HG02759 (cell line): ENCODE measurements at regions not wholly inside any gene's neighbourhood (a gene's known extent, or its start where the extent isn't known, plus 50 kb on each side); places are given as distances from the start of the nearest gene placed in this dataset.

ENCODE experiments used
- ATAC-seq: cut with Tn5 transposase; IDR thresholded peaks from one replicate; pipeline ENCODE4 v1.9.1; 2021; ENCODE audit warnings: mild to moderate bottlenecking, moderate library complexity; ENCODE audit not compliant: unreplicated experiment

DNA sequence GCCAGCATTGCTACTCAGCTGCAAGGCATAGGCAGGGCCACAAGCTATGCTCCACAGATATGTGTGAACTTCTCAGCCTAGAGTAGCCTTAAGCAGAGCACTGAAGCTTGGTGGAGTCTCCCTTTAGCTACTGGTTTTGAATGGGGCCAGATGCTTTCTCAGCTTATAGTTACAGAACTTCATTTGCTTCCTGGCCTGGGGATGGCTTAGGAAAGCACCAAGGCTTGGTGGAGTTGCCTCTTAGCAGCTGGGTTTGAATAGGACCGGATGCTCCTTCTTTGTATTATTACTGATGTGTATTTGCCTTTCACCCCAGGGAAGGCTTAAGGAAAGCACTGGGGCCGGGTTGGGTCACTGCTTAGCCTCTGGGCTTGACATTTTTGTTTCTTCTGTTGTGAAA lies 497.8 kb upstream of the SEMA6A start:
- no peak for ATAC-seq

DNA sequence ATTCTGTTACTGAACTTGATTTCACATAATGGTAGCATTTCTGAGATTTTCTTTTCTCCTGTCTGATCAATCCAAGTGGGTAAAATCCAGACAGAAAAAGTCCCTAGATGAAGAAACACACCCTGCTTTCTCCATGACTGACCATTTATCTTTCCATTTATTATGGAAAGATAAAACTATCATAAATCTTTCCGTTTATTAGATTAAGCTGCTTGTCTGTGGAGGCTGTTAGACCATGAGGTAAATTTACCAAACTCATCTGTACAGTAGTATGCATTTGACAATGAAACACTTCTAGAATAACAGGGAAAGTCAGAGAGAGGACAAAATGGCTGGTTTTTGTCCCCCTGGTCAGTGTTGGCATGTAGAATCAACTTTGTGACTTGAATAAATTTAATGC lies 491.2 kb upstream of the SEMA6A start:
- no peak for ATAC-seq

DNA sequence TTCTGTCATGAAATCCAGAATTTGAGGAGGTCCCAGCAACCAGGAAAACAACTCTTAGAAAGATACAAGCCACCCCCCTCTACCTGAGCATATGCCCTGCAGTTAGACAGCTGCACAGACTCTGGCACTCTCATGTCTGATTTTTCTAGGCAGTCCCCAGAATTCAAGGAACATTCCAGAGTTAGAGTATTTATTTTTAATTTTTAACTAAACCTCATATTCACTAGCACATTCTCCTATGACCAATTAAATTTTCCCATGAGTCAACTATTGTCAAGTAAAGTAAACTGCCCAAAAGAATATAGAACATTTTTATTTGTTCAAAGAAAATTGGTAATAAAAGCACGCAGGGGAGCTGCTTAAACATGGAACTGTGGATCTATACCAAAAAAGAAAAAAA lies 490.5 kb upstream of the SEMA6A start:
- ATAC-seq: no peak

DNA sequence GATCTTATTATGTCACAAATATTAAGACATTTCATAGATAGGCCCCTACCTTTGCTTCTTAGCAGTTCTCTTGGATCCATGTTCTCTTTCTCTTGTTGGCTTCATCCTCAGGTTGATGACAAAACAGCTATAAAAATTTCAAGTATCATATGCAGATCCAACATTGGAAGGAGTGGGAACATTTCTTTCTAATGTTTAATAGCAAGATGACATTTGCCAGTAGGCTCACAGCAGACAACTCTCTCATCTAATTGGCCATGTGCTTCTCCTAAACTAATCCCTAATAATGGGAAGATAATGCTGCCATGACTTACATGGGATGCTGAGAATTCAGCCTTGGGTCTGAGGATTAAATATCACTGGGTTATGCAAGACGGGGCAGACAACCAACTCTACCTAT lies 485.5 kb upstream of the SEMA6A start:
- no peak for ATAC-seq

DNA sequence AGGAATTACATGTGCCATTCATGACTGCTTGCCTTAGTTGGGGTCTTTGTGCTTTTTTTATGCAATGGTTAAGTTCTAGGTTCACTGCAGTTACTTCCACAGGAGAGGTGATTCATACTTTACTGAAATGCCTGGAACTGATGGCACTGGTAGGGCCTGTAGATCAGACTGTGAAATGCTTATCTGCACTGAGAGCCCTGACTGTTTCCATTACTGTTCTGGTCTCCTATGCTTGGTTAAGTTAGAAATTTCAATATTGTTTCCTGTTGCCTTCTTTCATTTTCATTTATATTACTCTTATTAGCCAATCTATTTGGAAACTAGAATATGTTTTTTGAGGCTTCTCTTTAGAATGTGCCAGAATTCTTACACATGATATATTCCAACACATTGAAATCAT lies 484.1 kb upstream of the SEMA6A start:
- no peak for ATAC-seq

DNA sequence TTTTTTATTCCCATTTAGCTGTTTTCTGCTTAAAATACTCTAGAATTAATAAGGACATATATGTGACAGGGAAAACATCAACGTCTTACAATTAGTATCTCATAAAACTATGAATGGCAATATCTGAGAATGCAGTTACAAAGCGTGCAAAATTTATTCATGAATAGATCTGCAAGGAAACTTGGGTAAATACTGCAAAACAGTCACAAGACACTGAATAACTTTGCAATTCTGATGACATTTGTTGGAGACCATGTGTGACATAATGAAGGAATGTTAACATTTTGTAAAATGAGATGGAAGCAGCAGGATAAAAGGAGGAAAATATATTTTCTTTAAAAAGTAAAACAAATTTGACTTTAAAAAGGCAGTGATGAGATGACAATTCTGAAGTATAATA lies 480.9 kb upstream of the SEMA6A start:
- no peak for ATAC-seq

DNA sequence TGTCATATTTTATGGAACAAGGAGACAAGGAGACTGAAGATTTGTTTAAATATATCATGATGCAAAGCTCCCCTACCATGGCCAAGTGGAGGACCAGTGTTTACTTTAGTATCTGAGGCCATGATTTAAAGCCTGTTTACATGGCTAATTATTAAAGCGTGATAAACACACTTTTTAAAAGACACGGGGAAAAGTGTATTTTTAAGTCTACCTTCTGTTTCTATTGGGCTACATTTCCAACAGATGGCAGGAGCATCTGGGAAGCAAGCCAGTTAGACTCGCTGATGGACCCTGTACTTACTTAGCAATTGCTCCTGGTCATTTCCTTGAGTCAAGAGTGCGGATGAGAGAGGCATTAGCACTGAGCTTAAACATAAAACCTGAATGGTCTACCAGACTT lies 480.3 kb upstream of the SEMA6A start:
- no peak for ATAC-seq

DNA sequence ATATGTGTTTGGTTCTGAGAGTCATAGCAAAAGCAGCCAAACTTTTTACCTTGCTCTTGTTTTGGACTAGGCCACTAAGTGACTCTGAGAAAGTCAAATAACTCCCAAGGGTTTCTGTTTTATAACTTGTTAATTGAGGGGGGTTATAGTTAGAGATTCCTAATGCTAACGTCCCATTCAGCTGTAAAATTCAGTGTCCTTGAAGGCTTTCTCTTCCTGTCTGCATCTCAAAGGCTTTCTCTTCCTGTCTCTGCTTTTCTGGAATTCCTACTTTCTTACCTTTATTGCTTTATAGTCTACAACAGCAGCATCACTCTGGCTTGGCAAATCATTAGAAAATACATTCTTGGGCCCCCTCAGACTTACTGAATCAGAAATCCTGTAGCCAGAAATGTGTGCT lies 479.5 kb upstream of the SEMA6A start:
- no peak for ATAC-seq

DNA sequence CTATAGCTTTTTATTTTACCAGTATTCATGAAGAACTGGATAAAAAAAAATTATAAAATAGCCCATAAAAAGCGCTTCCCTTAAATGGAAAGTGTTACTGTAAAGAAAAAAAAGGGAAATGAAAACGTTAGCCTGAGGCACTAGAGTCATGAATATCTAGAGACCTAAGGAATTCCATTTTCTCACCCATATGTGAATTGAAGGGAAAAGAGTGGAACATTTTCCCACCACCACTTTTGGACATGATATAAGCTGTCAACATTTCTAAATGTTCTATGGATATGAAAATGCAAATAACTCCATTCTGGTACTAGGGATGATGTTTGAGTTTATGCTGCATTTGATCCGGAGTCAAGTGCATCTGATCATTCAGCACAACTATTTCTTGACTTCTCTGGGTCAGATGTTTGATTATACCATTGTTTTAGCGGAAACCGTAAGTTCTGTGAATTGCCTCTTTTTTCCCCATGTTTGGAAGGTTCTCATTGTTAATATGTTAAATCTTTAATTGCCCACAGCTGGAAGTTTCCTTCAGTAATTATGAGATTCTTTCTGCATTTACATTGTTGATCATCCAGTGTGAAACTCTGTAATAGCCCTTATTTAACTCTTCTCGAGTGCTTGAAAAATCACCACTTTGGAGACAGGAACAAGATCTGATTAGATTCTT lies 467.4 kb upstream of the SEMA6A start:
- no peak for ATAC-seq

DNA sequence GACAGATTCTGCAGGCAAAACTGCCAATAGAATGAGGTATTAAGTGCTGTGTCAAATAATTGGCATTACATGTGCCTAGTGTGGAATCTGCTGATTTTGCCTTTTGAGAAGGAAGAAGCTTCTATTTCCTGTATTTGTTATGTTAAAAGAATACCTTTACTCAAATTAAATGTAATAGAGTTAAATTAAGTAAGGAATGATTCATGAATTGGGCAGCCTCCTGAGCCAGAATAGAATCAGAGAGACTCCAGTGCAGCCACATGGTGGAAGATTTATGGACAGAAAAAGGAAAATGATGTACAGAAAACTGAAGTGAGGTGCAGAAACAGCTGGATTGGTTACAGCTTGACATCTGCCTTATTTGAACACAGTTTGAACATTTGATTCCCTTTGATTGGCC lies 464.4 kb upstream of the SEMA6A start:
- no peak for ATAC-seq

DNA sequence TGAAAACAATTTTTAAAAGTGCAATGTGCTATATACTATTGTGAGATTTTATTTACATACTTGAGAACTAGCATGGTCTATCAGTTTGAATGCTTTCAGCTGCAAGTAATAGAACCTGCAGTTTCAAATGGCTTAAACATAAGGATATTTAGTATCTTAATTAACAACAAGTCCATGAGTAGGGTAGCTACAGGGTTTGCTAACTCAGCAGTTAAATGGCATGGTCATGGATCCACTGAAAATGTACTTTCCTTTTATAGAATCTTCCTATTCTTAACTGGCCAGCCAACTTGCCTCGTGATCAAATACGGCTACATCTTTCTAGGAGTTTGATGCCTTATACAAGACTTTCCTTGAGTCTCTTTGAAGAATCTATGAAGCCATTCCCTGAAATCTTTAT lies 452.8 kb upstream of the SEMA6A start:
- no peak for ATAC-seq

DNA sequence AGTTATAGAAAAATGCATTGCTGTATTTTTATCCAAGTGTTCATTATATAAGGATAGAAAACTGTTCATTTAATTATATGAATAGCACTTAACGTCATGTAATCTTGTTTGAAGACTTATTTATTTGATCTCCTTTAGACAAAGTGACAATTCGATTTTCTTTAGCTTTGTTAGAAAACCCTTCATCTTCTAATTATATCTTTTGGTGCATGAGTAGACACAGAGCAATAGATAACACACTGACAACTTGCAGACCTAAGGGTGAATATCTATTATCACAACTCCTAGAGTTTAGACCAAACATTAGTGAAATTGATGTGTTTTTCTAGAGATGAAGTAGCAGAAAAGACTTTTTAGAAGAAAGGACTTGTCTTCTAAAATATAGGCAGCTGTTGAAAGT lies 446.4 kb upstream of the SEMA6A start:
- ATAC-seq: no peak

DNA sequence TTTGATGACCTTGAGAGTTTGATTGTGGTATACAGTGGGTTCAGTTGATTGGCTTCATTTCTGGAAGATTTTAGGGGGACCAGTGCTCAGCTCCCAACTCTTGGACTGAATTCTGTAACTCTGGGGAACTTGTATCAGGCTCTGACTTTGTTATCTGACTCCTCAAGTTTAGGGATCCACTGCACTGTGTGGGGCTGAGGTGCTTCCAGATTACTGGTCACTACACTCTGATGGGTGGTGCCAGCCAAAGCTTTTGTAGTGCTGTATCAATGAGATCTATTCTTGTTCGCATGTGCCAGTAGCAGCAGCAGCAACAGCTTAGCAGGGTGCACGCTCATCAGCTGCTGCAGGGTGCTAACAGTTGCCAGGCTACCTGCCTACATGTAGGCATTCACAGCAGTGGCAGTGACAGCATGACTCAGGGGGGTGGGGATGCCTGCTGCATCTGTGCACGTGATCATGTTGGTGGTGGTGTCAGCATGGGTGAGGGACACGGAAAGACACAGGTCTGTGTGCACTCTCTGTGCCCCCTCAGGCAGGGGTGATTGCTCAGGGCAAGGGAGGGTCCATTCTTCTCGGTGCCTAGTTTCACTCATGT lies 438.8 kb upstream of the SEMA6A start:
- ATAC-seq: no peak

DNA sequence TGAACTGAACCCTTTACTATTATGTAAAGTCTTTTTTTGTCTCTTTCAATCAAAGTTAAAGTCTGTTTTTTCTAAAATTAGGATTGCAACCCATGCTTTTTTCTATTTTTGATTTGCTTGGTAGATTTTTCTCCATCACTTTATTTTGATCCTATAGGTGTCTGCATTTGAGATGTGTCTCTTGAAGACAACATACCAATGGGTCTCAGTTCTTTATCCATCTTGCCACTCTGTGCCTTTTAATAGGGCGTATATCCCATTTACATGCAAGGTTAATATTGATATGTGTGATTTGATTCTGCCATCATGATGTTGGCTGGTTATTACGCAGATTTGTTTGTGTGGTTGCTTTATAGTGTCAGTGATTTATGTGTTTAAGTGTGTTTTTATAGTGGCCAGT lies 436.0 kb upstream of the SEMA6A start:
- no peak for ATAC-seq

DNA sequence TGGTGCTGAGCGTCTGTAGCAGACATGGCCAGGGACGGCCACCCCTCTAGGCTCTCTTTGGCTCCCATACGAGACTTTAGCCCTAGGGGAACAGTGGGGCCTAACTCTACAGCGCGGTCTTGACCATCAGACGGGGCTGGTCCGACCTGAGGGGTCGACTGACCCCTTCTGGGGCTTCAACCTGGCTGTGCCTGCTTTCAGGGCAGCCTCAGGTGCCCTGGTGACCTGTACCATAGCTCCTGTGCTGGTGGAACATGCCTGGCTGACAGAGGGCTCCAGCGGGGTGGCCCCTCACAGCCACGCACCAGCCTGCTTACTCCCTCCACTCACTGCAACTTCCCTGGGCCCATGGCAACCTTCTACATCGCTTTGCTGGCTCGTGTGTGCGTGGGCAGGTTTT lies 423.4 kb upstream of the SEMA6A start:
- no peak for ATAC-seq

DNA sequence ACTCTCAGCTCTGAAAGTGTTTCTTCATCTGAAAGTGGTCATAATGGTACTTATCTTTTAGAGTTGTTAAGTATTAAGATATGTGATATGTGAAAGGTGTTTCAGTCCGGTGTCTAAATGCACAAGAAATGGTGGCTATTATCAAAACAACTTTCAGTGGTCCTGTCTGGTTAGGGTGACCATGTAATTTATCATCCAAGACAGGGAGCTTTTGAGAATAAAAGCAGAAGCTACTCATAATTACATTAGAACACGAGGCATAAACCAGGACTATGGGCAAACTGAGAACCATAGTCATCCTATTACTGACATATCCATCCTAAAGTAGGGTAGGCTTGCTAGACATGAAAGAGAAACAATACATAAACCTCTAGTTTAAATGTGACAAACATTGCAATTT lies 418.1 kb upstream of the SEMA6A start:
- ATAC-seq: no peak

DNA sequence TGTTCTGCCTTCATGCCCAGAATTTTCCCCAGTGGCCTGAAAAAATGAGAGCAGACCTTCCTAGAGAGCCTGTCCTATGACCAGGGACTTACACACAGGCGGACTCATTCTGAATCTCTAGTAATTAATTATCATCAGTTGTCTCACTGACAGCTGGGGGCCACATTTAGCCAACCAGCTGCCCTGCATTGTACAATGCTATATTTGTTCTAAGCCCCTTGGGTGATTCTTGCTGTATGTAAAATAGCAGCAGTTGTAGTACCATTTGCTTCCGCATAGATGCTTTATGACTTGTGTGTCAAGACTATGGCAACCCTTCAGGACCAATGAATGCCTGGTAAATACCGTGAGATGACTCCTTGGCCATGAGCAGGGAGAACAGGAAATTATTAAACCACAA lies 415.4 kb upstream of the SEMA6A start:
- no peak for ATAC-seq

DNA sequence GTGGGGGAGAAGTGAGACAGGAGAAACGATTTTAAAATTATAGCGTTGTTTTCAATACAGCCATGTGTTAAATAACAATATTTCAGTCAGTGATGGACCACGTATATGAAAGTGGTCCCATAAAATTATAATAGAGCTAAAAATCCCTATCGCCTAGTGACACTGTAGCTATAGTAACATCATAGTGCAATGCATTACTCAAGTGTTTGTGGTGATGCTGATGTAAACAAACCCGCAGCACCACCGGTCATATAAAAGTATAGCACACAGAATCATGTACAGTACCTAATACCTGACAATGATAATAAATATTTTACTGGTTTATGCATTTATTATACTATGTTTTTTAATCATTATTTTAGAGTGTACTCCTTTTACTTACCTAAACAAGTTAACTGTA lies 407.4 kb upstream of the SEMA6A start:
- ATAC-seq: no peak

DNA sequence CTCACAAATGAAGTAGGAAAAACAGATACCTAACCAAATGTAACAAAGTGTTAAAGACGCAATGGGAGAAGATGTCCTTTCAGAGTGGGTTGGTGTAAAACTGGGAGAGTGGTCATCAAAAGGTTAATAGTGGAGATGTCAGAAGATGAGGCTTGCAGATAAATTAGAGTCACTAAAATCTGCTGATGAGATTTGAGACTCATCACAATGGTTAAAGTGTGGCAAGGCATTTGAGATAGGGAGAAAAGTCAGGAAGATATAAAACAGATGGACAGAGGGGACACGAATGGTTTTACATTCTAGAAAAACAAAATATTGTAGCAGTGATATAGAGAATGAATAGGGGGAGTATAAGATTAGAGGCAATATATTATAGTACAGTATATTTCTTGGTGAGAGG lies 406.0 kb upstream of the SEMA6A start:
- ATAC-seq: no peak

DNA sequence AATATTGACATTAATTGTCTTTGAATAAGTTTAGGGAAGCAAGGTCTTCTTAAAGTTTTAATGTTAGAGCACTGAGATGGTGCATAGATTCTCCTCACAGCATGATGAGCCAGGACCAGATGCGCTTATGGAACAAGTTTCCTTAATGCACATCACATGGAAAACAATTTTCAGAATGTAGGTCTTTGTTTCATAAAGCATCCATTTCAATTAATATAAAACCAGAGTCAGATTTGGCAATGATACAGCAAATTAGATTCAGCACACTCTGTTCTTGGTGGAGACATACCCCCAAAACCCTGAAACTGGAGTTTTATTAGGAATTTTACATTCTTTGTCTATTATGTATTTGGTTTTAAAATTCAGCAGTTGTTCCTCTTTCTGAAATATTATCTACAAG lies 402.1 kb upstream of the SEMA6A start:
- ATAC-seq: no peak

DNA sequence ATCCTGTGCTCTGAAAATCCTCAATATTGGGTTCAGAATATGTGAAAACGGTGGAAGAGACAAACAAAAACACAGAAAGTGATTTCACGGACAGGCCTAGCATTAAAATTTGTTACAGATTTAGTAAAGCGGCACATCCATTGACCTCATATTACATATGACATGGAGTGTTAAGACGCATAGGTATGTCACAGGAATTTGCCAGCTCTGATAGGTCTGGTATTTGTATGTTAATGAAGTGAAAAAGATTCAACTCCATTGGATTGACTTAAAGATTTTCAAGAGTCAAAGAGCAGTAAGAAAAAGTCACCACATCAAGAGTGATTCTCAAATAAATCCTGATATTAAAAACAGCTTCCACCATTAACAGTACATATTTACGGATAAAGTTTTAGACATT lies 396.5 kb upstream of the SEMA6A start:
- ATAC-seq: no peak

DNA sequence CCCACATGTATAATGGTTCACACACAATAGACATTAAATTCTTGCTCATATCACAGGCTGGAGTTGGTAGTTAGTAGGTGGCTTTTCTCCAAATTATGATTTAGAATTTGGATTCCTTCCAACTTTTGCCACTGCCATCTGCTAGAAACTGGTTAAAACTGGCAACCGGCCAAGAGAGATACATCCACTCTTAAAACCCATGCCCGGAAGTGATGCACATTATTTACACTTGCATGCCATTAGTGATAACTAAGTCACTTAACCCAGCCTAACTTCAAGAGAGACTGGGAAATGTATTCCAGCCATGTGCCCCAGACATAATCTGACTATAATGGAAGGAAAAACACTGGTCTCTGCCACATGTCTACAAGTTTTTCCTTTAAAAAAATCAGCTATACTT lies 395.7 kb upstream of the SEMA6A start:
- no peak for ATAC-seq

DNA sequence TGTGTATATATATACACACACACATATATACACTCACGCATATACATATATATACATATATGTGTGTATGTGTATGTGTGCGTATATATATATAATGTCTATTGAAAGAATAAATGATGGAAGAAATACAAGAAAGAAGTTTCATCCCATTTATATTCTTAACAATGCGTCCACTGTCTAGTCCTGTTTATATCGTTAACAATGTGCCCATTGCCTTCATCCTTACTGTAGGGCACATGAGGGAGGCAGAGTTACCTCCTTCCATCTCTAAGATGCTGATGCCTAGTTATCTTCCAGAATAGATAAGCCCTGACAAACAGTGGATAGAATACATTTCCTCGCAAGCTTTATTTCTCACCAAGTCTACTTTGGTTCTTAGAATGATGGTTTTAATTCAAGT lies 389.8 kb upstream of the SEMA6A start:
- ATAC-seq: no peak
